Ecto neural progenitor cell (in vitro differentiated cells): ENCODE measurements at regions not wholly inside any gene's neighbourhood (a gene's known extent, or its start where the extent isn't known, plus 50 kb on each side); places are given as distances from the start of the nearest gene placed in this dataset.

ENCODE experiments used
- DNase-seq: peaks from one replicate; pipeline ENCODE4 v3.0.0-alpha.2; 2018; ENCODE audit warnings: low spot score

GRCh38 chr7:17485368-17485767 is 186.9 kb downstream of the AHR start:
- DNase-seq: no peak

GRCh38 chr7:17485904-17486303 is 187.5 kb downstream of the AHR start:
- no peak for DNase-seq

GRCh38 chr7:17486835-17487234 is 188.4 kb downstream of the AHR start:
- no peak for DNase-seq

- no peak for DNase-seq
Measured at GRCh38 chr7:17487343-17487742, 188.9 kb downstream of the AHR start.

- no peak for DNase-seq
Measured at GRCh38 chr7:17488829-17489228, 190.4 kb downstream of the AHR start.

GRCh38 chr7:17489961-17490360 is 191.5 kb downstream of the AHR start:
- no peak for DNase-seq

GRCh38 chr7:17490825-17491224 is 192.4 kb downstream of the AHR start:
- DNase-seq: no peak

- no peak for DNase-seq
Measured at GRCh38 chr7:17492437-17492836, 194.0 kb downstream of the AHR start.

GRCh38 chr7:17493446-17493845 is 195.0 kb downstream of the AHR start:
- DNase-seq: no peak

- no peak for DNase-seq
Measured at GRCh38 chr7:17495655-17496394, 197.4 kb downstream of the AHR start.

- DNase-seq: no peak
Measured at GRCh38 chr7:17497136-17497535, 198.7 kb downstream of the AHR start.

GRCh38 chr7:17497549-17498167 is 199.2 kb downstream of the AHR start:
- no peak for DNase-seq

- DNase-seq: no peak
Measured at GRCh38 chr7:17498230-17498629, 199.8 kb downstream of the AHR start.

- no peak for DNase-seq
Measured at GRCh38 chr7:17500736-17501135, 202.3 kb downstream of the AHR start.

- no peak for DNase-seq
Measured at GRCh38 chr7:17501441-17502212, 203.2 kb downstream of the AHR start.

GRCh38 chr7:17502213-17503060 is 204.0 kb downstream of the AHR start:
- DNase-seq: no peak

GRCh38 chr7:17506095-17506494 is 207.6 kb downstream of the AHR start:
- no peak for DNase-seq

GRCh38 chr7:17506596-17506995 is 208.1 kb downstream of the AHR start:
- no peak for DNase-seq

GRCh38 chr7:17507717-17508116 is 209.3 kb downstream of the AHR start:
- DNase-seq: no peak

GRCh38 chr7:17512181-17512675 is 213.8 kb downstream of the AHR start:
- no peak for DNase-seq

- DNase-seq: no peak
Measured at GRCh38 chr7:17516771-17517170, 218.3 kb downstream of the AHR start.

- DNase-seq: no peak
Measured at GRCh38 chr7:17520941-17521340, 222.5 kb downstream of the AHR start.
